Mesodermal cell (in vitro differentiated cells): ENCODE measurements at regions not wholly inside any gene's neighbourhood (a gene's known extent, or its start where the extent isn't known, plus 50 kb on each side); places are given as distances from the start of the nearest gene placed in this dataset.
A peak's percentile ranks its signal among the peaks of the same experiment; 100 is the strongest.

Source experiments
- H3K27ac ChIP-seq: 2 replicates; pipeline ENCODE4 v1.7.0; 2013; ENCODE audit warnings: mild to moderate bottlenecking, low read depth, low read length, moderate library complexity; ENCODE audit not compliant: severe bottlenecking
- H3K36me3 ChIP-seq: 2 replicates; pipeline ENCODE4 v1.7.1; 2013; ENCODE audit warnings: mild to moderate bottlenecking, low read length, moderate library complexity; ENCODE audit not compliant: control insufficient read depth, insufficient read depth
- H3K4me1 ChIP-seq: one replicate; pipeline ENCODE4 v1.7.1; 2013; ENCODE audit warnings: mild to moderate bottlenecking, low read length; ENCODE audit not compliant: insufficient read depth, control insufficient read depth, poor library complexity, severe bottlenecking
- H3K4me3 ChIP-seq: 2 replicates; pipeline ENCODE4 v1.7.0; 2013; ENCODE audit warnings: low read length, control low read depth, mild to moderate bottlenecking; ENCODE audit not compliant: insufficient read depth, poor library complexity, severe bottlenecking; ENCODE audit errors: extremely low read depth
- H3K9me3 ChIP-seq: 2 replicates; pipeline ENCODE4 v1.7.1; 2013; ENCODE audit warnings: mild to moderate bottlenecking, low read length, moderate library complexity; ENCODE audit not compliant: control insufficient read depth
- WGBS, 2 experiments: methylation state at CpG; one replicate each; pipeline ENCODE4 v1.1.5; 2013; ENCODE audit warnings: missing lambda C conversion rate in 2 of 2; ENCODE audit not compliant: insufficient coverage in 2 of 2; 5-methylcytosine and 5-hydroxymethylcytosine counted together

DNA sequence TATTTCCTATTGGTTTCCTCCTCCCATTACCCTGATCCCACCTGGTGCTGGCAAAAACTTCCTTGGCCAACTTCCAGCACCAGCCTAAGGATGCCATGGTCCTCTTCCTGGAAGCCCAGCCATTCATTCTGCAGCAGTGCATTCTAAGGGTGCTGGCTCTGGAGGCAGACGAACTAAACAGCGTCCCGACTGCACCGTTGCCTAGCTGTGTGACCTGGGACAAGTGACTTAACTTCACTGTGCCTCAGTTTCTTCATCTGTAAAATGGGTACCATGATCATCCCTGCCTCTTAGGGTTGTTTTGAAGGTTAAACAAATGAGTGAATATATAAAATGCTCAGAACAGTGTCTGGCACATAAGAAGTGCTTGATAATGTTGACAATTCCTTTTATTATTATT lies 120.9 kb upstream of the ZNF217 start:
- no peak overlapping the region for H3K4me3 ChIP-seq
- H3K9me3 ChIP-seq, result no peaks in the 10 kb centered on the region
- 86 to 95% methylated on average over 4 of the region's 4 CpGs for WGBS, 2 experiments
- no peaks in the 10 kb centered on the region for H3K4me1 ChIP-seq
- no peaks in the 10 kb centered on the region for H3K36me3 ChIP-seq
- H3K27ac ChIP-seq, result no peak overlapping the region

DNA sequence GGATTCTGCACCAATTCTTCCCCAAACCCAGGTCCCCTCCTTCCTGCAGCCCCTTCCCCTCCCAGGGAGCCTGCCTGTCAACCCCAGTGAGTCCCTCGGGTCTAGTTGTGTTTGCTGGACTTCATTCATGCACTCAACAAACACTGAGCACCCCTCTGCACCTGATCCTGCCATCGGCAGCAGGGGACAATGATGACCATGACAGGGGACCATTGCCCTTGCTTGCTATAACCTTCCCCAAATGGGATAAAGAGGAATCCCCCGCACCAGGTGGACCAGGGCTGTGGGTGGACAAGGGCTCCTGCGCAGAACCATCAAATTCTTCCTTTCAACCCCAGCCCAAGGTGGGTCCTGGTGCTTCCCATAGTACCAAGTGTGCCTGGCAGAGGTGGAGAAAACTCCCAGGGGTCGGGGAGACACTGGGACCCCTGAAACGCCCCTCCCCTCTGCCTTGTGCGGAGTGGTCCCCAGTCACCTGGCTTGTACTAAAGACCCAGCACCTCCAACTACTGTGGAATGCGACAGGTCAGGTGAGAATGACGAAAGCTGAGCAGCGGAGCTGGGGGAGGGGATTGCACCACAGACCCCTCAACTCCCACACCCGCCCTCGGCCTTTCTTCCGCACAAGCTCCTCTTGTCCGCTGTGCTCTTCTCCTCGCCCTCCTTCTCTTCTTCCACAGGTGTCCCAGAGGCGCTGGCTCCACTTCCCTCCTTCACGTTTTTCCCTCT lies 119.9 kb upstream of the ZNF217 start:
- Histone ChIP-seq H3K4me1 (peaks cover under 1% of the 10 kb centered on the region), H3K4me3 (no peak overlapping the region), H3K9me3 (no peaks in the 10 kb centered on the region), H3K36me3 (no peaks in the 10 kb centered on the region), H3K27ac (no peak overlapping the region)
- whole genome bisulfite sequencing, 2 experiments, result 92% methylated on average over 11 to 16 of the region's 17 CpGs

DNA sequence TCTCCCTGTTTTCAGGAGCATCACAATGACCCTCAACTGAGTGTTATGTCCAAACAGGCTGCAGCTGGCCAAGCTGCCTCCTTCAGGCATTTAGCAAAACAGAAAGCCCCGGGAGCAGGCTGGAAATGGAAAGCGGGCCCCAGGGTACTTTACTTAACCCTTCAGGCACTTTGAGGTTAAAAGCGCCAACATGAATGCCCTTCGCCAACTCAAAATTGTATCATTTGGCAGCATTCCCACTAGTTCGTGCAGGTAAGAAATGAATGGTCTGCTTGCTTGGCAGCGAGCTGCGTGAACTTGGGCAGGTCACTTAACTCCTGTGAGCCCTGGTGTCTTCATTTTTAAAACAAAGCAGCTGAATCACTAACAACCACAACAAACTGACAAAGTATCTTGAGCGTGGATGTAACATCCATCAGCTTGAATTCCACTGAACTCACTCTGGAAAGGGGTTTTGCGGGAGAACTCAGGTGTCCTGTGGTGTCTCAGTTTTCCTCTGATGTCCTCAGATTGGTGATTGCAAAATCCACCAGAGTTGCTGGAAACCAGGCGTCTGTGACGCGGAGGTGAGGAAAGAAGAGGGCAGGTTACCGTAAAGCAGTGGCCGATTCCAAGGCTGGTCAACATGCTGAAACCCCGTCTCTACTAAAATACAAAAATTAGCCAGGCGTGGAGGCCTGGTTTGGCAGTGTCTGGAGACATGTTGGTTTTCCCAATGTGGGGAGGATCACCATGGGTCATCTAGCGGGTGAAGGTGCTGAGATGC lies 118.8 kb upstream of the ZNF217 start:
- no peaks in the 10 kb centered on the region for H3K9me3 ChIP-seq
- 86 to 92% methylated on average over 15 to 16 of the region's 17 CpGs for WGBS, 2 experiments
- no peak overlapping the region for H3K27ac ChIP-seq
- H3K36me3 ChIP-seq, result no peaks in the 10 kb centered on the region
- peaks cover 7% of the 10 kb centered on the region for H3K4me1 ChIP-seq
- no peak overlapping the region for H3K4me3 ChIP-seq

DNA sequence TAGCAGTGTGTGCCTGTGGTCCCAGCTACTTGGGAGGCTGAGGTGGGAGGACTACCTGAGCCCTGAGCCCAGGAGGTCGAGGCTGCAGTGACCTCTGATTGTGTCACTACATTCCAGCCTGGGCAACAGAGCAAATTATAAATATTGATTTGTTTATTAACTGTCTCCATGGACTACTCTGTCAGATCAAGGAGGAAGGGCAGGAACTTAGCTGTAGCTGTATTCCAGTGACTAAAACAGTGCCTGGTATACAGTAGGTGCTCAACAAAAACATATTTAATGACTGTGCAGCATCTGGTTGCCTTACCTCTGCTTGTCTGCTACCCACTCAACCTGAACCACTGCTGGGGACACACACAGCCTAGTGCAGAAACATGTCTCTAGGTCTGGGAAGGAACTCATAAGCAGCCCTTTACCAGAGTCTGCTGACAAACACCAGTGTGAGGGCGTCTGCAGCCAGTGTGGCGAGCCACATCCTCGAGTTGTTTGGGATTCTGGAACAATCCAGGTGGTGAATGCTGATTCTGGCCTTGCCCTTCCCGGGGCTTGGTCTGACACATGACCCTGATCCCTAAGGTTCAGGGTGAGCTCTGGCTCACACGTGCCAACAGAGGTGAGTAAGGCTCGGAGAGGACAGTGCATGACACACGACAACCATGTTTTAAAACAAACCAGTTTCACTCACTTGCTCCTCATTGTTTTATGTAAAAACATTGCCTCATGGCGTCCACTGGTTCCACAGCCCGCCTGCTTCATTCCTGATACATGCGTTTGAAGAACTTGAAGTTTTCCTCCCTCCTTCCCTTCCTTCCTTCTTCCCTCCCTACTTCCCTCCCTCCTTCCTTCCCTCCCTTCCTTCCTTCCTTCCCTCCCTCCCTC lies 117.9 kb upstream of the ZNF217 start:
- Histone ChIP-seq H3K36me3 (no peaks in the 10 kb centered on the region), H3K27ac (no peak overlapping the region), H3K9me3 (no peaks in the 10 kb centered on the region), H3K4me3 (no peak overlapping the region), H3K4me1 (peaks cover 12% of the 10 kb centered on the region)
- WGBS, 2 experiments, result 91 to 93% methylated on average over 11 of the region's 11 CpGs

DNA sequence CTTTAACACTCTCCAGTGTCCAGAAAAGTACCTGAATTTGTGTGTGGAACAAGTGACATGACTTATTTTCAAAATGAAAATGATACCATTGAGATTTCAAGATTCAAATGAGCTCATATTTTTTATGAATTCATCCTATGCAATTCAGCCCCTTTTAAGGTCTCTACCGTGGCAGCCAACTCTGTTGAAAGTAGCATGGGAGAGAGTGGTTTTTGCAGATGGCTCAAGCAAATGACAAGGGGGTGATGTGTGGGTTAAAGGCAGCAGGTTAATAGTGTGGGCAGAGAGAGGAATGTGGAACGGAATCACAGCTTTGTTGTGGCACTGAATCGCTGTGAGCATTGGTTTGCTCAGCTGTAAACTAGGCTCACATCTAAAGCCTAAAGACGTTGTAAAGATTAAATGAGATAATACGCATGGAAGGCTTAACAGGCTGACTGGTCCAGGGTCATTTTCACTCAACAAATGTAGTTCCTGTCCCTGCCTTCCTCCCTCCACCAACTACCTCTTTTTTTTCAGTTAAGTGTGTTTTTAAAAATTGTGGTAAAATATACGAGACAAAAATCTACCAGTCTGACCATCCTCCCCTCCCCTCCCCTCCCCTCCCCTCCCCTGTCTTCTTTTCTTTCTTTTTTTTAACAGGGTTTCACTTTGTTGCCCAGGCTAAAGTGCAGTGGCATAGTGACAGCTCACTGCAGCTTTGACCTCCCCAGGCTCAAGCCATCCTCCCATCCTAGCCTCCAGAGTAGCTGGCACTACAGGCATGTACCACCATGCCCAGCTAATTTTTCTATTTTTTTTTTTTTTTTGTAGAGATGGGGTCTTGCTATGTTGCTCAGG lies 114.7 kb upstream of the ZNF217 start:
- no peaks in the 10 kb centered on the region for H3K36me3 ChIP-seq
- 44 to 54% methylated on average over 3 to 4 of the region's 6 CpGs for WGBS, 2 experiments
- H3K4me3 ChIP-seq, result no peak overlapping the region
- peak overlapping the region; percentile 57 for H3K27ac ChIP-seq
- H3K4me1 ChIP-seq, result peaks cover 18% of the 10 kb centered on the region
- H3K9me3 ChIP-seq, result no peaks in the 10 kb centered on the region

DNA sequence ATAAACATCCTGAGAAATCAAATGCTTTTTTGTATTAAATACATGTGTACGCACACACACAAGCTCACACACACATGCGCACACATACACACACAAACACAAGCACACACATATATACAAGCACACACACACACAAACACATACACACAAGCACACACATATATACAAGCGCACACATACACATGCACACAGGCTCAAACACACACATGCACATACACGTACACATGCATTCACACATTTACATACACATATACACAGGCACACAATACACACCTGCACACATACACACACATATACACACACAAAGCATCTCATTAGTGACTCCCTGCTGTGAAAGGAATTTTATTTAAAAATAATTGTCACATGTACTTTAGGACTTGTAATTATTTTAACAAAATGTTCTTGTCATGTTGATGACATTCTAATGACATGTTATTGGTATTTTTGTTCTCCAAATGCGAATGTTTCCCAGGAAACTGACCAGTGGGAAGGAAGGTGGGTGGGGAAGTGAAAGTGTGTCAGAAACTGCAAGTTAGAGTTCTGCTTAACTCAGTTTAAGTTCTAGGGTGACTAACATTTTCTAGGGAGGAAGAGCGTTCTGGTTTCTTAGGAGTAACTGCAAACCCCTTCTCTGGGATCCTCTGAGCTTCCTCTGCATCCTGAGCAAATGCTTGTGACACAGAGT lies 113.9 kb upstream of the ZNF217 start:
- Histone ChIP-seq H3K9me3 (no peaks in the 10 kb centered on the region), H3K4me3 (no peak overlapping the region), H3K27ac (peak overlapping the region; percentile 57), H3K36me3 (no peaks in the 10 kb centered on the region), H3K4me1 (peaks cover 18% of the 10 kb centered on the region)
- WGBS, 2 experiments, result 80 to 85% methylated on average over 4 to 5 of the region's 6 CpGs

DNA sequence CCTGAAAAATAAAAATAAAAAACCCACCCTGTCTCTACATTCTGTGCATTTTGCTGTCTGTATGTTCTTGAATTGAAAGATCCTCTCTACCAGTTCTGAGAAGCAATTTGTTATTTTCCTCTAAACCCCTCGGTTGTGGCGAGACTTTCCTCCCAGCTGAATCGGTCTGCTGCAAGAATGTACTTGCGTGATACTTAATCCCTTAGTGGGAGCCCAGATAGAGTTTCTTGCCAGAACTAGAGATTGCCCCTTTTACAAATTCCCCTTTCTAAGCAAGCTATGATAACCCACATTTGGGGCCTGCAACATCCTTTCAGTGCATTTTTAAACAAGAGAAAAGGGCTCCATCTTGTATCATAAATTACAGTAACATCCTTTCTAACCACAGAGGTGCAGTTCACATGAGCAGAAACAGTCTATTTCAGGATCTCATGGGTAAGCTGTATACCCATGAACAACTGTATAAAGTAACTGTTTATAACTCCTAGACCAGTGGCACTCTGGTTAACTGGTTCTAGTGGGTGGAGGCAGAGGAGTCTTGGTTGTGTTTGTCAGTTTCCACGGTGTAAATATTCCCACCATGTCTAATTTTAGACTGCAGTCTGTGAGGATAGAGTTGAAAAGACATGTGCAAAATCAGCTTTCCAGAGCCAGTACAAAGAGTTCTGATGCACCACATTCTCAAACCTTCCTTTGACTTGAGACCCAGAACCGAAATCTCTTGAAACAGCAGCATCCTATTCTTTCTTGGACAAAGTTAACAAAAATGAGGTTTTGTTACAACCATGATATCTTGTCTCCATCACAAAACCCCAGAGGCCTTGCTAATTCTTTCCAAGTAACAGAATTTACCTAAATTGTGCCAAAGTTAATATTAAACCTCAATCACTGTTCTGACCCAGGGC lies 113.1 kb upstream of the ZNF217 start:
- Histone ChIP-seq H3K4me3 (no peak overlapping the region), H3K9me3 (no peaks in the 10 kb centered on the region), H3K27ac (peak overlapping the region; percentile 32), H3K4me1 (peaks cover 18% of the 10 kb centered on the region), H3K36me3 (no peaks in the 10 kb centered on the region)
- 70 to 73% methylated on average over 5 of the region's 6 CpGs for WGBS, 2 experiments

DNA sequence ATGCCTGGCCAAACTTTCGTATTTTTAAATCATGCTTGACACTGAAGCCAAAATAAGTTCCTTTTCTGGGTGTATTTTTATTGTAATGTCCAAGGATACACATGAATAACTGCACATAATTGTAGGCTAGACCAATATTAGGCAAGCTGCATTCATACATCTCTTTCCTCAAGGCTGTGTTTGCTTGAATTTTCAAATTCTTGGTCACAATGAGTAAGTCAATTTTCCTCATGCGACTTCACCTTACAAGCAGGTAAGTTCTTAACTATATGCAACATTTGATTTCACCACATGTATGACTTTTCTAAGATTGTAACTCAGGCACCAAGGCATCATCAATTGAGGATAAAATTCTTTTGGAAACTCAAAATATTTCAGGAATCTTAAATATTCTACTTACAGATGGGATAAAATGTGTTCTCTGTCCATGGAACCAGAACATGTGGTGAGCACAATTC lies 112.4 kb upstream of the ZNF217 start:
- Histone ChIP-seq H3K4me1 (peaks cover 18% of the 10 kb centered on the region), H3K9me3 (no peaks in the 10 kb centered on the region), H3K27ac (peak overlapping the region; percentile 32), H3K4me3 (no peak overlapping the region), H3K36me3 (no peaks in the 10 kb centered on the region)
- WGBS, 2 experiments, result 40 to 60% methylated on average over 1 to 2 of the region's 2 CpGs

DNA sequence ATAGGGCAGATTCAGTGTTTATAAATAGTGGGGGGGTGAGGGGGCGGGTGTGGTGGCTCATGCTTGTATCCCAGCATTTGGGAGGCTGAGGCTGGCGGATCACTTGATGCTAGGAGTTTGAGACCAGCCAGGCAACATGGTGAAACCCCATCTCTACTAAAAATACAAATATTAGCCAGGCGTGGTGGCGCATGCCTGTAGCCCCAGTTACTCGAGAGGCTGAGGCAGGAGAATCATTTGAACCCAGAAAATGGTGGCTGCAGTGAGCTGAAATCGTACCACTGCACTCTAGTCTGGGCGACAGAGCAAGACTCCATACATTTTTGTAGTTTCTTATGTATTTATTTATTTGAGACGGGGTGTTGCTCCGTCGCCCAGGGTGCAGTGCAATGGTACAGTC lies 109.0 kb upstream of the ZNF217 start:
- 95 to 100% methylated on average over 4 to 6 of the region's 10 CpGs for WGBS, 2 experiments

More for the DNA sequence above, 109.0 kb upstream of the ZNF217 start:
- H3K9me3 ChIP-seq, result no peaks in the 10 kb centered on the region
- H3K27ac ChIP-seq, result no peak overlapping the region
- H3K4me1 ChIP-seq, result peaks cover 11% of the 10 kb centered on the region
- no peaks in the 10 kb centered on the region for H3K36me3 ChIP-seq
- no peak overlapping the region for H3K4me3 ChIP-seq
